ENCODE measurements at regions not wholly inside any gene's neighbourhood (a gene's known extent, or its start where the extent isn't known, plus 50 kb on each side); places are given as distances from the start of the nearest gene placed in this dataset.
"Not testable (repeated sequence)": the region's sequence is repeated elsewhere in the genome, so short reads cannot be mapped to it uniquely, and the experiment has no call there.

- peak in 1 of 2 experiments; percentile 6 for DNase-seq (ENCODE audit: low spot score in 2 of 2)
- H3K4me1 ChIP-seq: no peaks in the 10 kb centered on the region
- in situ Hi-C loops (cut with MboI; ENCODE audit: low sequenced_read_pairs): no loop called here
- H3K4me3 ChIP-seq: no peak overlapping the region
- H3K9me3 ChIP-seq: no peaks in the 10 kb centered on the region
- H3K36me3 ChIP-seq (replicated peaks): no peaks in the 10 kb centered on the region
- H3K27me3 ChIP-seq (ENCODE audit: low read depth): no peaks in the 10 kb centered on the region
These were observed 786.1 kb upstream of the AADAT start for GRCh38 chr4:170875868-170876267.

- Histone ChIP-seq H3K4me3 (no peak overlapping the region), H3K27me3 (ENCODE audit: low read depth) (no peaks in the 10 kb centered on the region), H3K4me1 (no peaks in the 10 kb centered on the region), H3K9me3 (no peaks in the 10 kb centered on the region), H3K36me3 (replicated peaks) (no peaks in the 10 kb centered on the region)
- no peak for DNase-seq (ENCODE audit: low spot score in 2 of 2)
- in situ Hi-C loops (cut with MboI; ENCODE audit: low sequenced_read_pairs): no loop called here
These were observed 783.0 kb upstream of the AADAT start for GRCh38 chr4:170872794-170873193.

- Histone ChIP-seq H3K27me3 (ENCODE audit: low read depth) (no peaks in the 10 kb centered on the region), H3K4me1 (no peaks in the 10 kb centered on the region), H3K36me3 (replicated peaks) (no peaks in the 10 kb centered on the region), H3K4me3 (no peak overlapping the region), H3K9me3 (no peaks in the 10 kb centered on the region)
- peak; percentile 18 to 32 for DNase-seq (ENCODE audit: low spot score in 2 of 2)
- in situ Hi-C loops (cut with MboI; ENCODE audit: low sequenced_read_pairs): no loop called here
These were observed 778.4 kb upstream of the AADAT start for GRCh38 chr4:170868170-170868569.

- in situ Hi-C loops (cut with MboI; ENCODE audit: low sequenced_read_pairs): no loop called here
- Histone ChIP-seq H3K9me3 (no peaks in the 10 kb centered on the region), H3K4me1 (no peaks in the 10 kb centered on the region), H3K27me3 (ENCODE audit: low read depth) (no peaks in the 10 kb centered on the region), H3K36me3 (replicated peaks) (no peaks in the 10 kb centered on the region), H3K4me3 (no peak overlapping the region)
- DNase-seq (ENCODE audit: low spot score in 2 of 2): no peak
These were observed 764.3 kb upstream of the AADAT start for GRCh38 chr4:170854097-170854496.

DNA sequence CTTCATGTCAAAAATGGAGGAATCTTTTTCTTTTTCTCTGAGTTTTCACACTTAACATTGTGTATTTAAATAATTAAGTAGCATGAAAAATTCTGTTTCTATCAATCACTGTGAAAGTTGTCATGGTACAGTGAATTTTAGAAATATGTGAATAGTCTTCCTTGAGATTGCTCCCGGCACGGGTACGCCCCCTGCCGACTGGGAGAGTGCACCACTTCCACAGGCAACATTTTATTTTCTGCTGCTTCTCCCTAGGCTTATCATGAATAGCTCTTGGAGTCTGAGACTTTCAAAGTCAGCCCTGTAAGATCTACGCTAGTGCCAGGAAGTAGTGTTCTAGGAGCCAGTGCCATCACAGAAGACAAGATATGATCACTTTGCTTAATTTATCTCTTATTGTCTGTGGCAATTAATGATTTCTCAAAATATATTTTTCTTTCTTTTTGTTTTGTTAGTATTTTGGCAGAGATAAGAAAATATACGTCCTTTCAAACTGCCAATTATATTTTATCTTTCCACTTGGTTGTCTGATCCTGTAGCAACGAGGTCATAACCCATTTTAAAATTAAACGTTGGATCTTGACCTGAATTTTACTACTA, 763.8 kb upstream of the AADAT start:
- Histone ChIP-seq H3K4me1 (no peaks in the 10 kb centered on the region), H3K36me3 (replicated peaks) (no peaks in the 10 kb centered on the region), H3K4me3 (no peak overlapping the region), H3K27me3 (ENCODE audit: low read depth) (no peaks in the 10 kb centered on the region), H3K9me3 (no peaks in the 10 kb centered on the region)
- DNase-seq (ENCODE audit: low spot score in 2 of 2): peak; percentile 53 to 71
- in situ Hi-C loops (cut with MboI; ENCODE audit: low sequenced_read_pairs): no loop called here

GRCh38 chr4:170849969-170850368, 760.2 kb upstream of the AADAT start:
- H3K9me3 ChIP-seq: no peaks in the 10 kb centered on the region
- no peak overlapping the region for H3K4me3 ChIP-seq
- no peaks in the 10 kb centered on the region for H3K27me3 ChIP-seq (ENCODE audit: low read depth)
- H3K36me3 ChIP-seq (replicated peaks): no peaks in the 10 kb centered on the region
- in situ Hi-C loops (cut with MboI; ENCODE audit: low sequenced_read_pairs): no loop called here
- no peaks in the 10 kb centered on the region for H3K4me1 ChIP-seq
- no peak for DNase-seq (ENCODE audit: low spot score in 2 of 2)

DNA sequence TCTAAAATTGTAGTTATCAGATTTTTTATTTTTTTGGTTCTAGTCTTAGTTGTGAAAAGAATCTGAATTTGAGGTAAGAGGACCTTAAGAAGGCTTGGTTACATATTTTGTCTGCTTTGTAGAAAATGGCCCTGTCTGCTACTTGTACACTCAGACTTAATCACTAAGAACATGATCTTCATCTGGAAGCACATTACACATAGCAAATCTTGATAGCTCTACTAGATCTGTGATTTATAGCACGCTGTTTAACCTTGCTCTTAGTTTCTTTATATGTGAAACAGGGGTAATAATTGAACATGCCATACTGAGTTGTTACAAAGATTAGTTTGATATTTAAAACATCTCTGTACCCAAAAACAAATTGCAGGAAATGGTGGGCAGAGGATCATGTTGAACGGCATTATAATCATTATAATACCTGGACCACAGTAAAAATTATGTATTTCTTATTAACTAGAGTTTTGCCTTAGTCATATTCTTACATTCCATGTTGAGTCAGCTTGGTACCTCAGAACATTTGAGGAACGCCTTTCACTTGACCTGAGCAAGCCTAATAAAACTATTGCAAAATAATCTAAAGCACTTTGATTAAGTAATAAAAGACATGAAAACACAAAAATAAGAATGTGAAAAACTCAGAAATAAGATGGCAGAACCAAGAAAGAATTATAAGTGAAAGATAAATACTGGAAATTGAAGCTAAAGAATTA, 738.0 kb upstream of the AADAT start:
- in situ Hi-C loops (cut with MboI; ENCODE audit: low sequenced_read_pairs): no loop called here
- no peaks in the 10 kb centered on the region for H3K27me3 ChIP-seq (ENCODE audit: low read depth)
- H3K36me3 ChIP-seq (replicated peaks): no peaks in the 10 kb centered on the region
- no peak overlapping the region for H3K4me3 ChIP-seq
- no peak for DNase-seq (ENCODE audit: low spot score in 2 of 2)
- no peaks in the 10 kb centered on the region for H3K4me1 ChIP-seq
- H3K9me3 ChIP-seq: no peaks in the 10 kb centered on the region

GRCh38 chr4:170818786-170819185, 729.0 kb upstream of the AADAT start:
- no peak overlapping the region for H3K4me3 ChIP-seq
- H3K27me3 ChIP-seq (ENCODE audit: low read depth): no peaks in the 10 kb centered on the region
- H3K36me3 ChIP-seq (replicated peaks): no peaks in the 10 kb centered on the region
- in situ Hi-C loops (cut with MboI; ENCODE audit: low sequenced_read_pairs): no loop called here
- no peaks in the 10 kb centered on the region for H3K4me1 ChIP-seq
- H3K9me3 ChIP-seq: no peaks in the 10 kb centered on the region
- no peak for DNase-seq (ENCODE audit: low spot score in 2 of 2)

GRCh38 chr4:170805352-170805751, 715.6 kb upstream of the AADAT start:
- Histone ChIP-seq H3K36me3 (replicated peaks) (no peaks in the 10 kb centered on the region), H3K4me3 (no peak overlapping the region), H3K9me3 (no peaks in the 10 kb centered on the region), H3K4me1 (no peaks in the 10 kb centered on the region), H3K27me3 (ENCODE audit: low read depth) (no peaks in the 10 kb centered on the region)
- peak in 1 of 2 experiments; percentile 7 for DNase-seq (ENCODE audit: low spot score in 2 of 2)
- in situ Hi-C loops (cut with MboI; ENCODE audit: low sequenced_read_pairs): no loop called here

DNA sequence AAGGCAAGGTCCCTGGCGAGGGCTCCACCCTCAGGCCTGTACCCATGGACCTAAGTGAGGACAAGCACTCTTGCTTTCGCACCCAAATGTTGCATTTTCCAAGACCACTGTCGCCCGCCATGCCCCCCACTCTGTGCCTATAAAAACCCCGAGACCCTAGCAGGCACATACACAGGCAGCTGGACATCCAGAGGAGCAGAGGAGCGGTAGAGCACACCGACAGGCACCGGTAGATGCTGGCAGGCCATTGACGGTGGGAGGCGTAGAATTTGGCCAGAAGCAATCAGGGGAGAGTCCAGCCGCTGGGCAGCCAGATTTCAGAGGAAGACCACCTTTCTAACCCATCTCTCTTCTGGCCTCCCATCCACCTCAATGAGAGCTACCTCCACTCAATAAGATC, 715.2 kb upstream of the AADAT start:
- Histone ChIP-seq H3K9me3 (no peaks in the 10 kb centered on the region), H3K4me1 (no peaks in the 10 kb centered on the region), H3K27me3 (ENCODE audit: low read depth) (no peaks in the 10 kb centered on the region), H3K4me3 (no peak overlapping the region), H3K36me3 (replicated peaks) (no peaks in the 10 kb centered on the region)
- no peak for DNase-seq (ENCODE audit: low spot score in 2 of 2)
- in situ Hi-C loops (cut with MboI; ENCODE audit: low sequenced_read_pairs): no loop called here

GRCh38 chr4:170803492-170803891, 713.7 kb upstream of the AADAT start:
- Histone ChIP-seq H3K27me3 (ENCODE audit: low read depth) (no peaks in the 10 kb centered on the region), H3K9me3 (no peaks in the 10 kb centered on the region), H3K4me1 (no peaks in the 10 kb centered on the region), H3K36me3 (replicated peaks) (no peaks in the 10 kb centered on the region), H3K4me3 (no peak overlapping the region)
- DNase-seq (ENCODE audit: low spot score in 2 of 2): no peak
- in situ Hi-C loops (cut with MboI; ENCODE audit: low sequenced_read_pairs): no loop called here

GRCh38 chr4:170801771-170802170, 712.0 kb upstream of the AADAT start:
- H3K27me3 ChIP-seq (ENCODE audit: low read depth): no peaks in the 10 kb centered on the region
- no peak for DNase-seq (ENCODE audit: low spot score in 2 of 2)
- no peak overlapping the region for H3K4me3 ChIP-seq
- in situ Hi-C loops (cut with MboI; ENCODE audit: low sequenced_read_pairs): no loop called here
- no peaks in the 10 kb centered on the region for H3K9me3 ChIP-seq
- H3K36me3 ChIP-seq (replicated peaks): no peaks in the 10 kb centered on the region
- H3K4me1 ChIP-seq: no peaks in the 10 kb centered on the region

GRCh38 chr4:170794525-170794924, 704.8 kb upstream of the AADAT start:
- H3K9me3 ChIP-seq: no peaks in the 10 kb centered on the region
- H3K4me1 ChIP-seq: no peaks in the 10 kb centered on the region
- no peaks in the 10 kb centered on the region for H3K36me3 ChIP-seq (replicated peaks)
- no peak overlapping the region for H3K4me3 ChIP-seq
- DNase-seq (ENCODE audit: low spot score in 2 of 2): no peak
- H3K27me3 ChIP-seq (ENCODE audit: low read depth): no peaks in the 10 kb centered on the region
- in situ Hi-C loops (cut with MboI; ENCODE audit: low sequenced_read_pairs): no loop called here

DNA sequence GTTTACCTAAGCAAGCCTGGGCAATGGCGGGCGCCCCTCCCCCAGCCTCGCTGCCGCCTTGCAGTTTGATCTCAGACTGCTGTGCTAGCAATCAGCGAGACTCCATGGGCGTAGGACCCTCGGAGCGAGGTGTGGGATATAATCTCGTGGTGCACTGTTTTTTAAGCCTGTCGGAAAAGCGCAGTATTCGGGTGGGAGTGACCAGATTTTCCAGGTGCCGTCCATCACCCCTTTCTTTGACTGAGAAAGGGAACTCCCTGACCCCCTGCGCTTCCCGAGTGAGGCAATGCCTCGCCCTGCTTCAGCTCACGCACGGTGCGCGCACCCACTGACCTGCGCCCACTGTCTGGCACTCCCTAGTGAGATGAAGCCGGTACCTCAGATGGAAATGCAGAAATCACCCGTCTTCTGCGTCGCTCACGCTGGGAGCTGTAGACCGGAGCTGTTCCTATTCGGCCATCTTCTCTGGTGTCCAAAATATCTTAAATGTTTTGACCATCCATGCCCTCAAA, 698.8 kb upstream of the AADAT start:
- H3K4me1 ChIP-seq; DNase-seq (ENCODE audit: low spot score in 2 of 2); H3K36me3 ChIP-seq (replicated peaks); H3K27me3 ChIP-seq (ENCODE audit: low read depth); in situ Hi-C loops (cut with MboI; ENCODE audit: low sequenced_read_pairs); H3K4me3 ChIP-seq; H3K9me3 ChIP-seq: not testable (repeated sequence)
